ENCODE measurements at regions not wholly inside any gene's neighbourhood (a gene's known extent, or its start where the extent isn't known, plus 50 kb on each side); places are given as distances from the start of the nearest gene placed in this dataset.

DNA sequence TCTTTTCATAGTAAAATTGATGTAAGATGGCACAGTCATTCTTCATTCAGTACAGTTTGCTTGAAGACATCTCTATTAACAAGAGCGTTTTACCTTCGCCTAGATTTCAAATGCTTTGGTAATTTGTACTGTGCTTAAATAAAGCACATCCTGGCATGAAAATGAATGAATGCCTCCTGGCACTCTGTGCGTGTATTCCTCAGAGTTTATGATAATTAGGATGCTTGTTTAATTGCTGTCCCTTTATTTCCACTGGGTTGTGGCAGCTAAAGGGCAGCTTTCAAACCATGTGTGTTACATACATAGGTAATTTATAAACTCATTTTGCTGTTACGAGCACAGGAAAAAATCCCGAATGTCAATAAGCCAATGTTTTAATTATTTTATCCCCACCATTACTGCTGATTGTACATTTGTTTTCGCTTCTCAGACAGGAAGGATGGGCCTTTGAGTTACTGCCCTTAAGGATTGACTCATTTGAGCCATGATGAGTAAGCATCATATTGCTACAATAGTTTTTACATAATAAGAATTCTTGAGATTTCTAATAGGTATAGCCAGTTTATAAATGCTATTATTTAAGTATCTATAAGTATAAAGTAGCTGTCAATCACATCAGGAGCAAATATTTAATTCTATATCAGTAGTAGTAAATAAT lies 516.5 kb downstream of the XIRP2 start:
- TF ChIP-seq, protein P1, sequence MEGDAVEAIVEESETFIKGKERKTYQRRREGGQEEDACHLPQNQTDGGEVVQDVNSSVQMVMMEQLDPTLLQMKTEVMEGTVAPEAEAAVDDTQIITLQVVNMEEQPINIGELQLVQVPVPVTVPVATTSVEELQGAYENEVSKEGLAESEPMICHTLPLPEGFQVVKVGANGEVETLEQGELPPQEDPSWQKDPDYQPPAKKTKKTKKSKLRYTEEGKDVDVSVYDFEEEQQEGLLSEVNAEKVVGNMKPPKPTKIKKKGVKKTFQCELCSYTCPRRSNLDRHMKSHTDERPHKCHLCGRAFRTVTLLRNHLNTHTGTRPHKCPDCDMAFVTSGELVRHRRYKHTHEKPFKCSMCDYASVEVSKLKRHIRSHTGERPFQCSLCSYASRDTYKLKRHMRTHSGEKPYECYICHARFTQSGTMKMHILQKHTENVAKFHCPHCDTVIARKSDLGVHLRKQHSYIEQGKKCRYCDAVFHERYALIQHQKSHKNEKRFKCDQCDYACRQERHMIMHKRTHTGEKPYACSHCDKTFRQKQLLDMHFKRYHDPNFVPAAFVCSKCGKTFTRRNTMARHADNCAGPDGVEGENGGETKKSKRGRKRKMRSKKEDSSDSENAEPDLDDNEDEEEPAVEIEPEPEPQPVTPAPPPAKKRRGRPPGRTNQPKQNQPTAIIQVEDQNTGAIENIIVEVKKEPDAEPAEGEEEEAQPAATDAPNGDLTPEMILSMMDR (IDR thresholded peaks at IDR 0.05), result no peak
- TF ChIP-seq POLR2A (IDR thresholded peaks at IDR 0.05) (no peak), POLR2AphosphoS5 (IDR thresholded peaks at IDR 0.05) (no peak)
